ENCODE measurements at regions not wholly inside any gene's neighbourhood (a gene's known extent, or its start where the extent isn't known, plus 50 kb on each side); places are given as distances from the start of the nearest gene placed in this dataset.

DNA sequence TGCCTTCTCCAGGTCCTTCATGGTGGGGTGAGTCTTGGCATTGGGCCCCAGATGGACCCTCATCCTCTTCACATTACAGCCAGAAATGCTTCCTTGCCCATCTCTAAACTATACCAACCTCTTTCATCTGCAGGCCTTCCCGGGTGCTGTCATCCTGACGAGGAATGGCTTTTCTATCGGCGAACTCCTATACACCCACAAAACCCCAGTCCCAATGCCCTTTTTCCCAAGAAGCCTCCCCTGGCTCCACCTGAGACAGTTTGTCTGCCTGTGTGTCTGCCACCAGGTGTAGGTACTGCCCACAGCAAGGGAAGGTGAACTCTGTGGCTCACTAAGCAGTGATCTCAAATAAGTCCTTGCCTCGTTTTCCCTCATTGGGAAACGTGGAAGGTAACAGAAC is 55.3 kb downstream of the PTPRS start:
- no peaks in the 10 kb centered on the region for H3K9me3 ChIP-seq (ENCODE audit: low read length)
- POLR2A ChIA-PET, result no interaction called here
- H2AFZ ChIP-seq (ENCODE audit: low read length), result no peak overlapping the region
- no peak for ATAC-seq
- intact Hi-C loops (cut with micrococcal nuclease; ENCODE audit: unreplicated experiment), result no loop called here
- H3K4me2 ChIP-seq (ENCODE audit: low read depth, low read length), result no peak overlapping the region
- in situ Hi-C loops (cut with HindIII; ENCODE audit: extremely low pct_ligation_motif_present, low pct_unique_long_range_greater_than_20kb), result no loop called here
- no peak for FAIRE-seq
- H3K9ac ChIP-seq (ENCODE audit: insufficient read depth, low read depth, low read length), result no peak overlapping the region
- no peak for DNase-seq (ENCODE audit: low spot score)
- peaks cover 34% of the 10 kb centered on the region for H3K4me1 ChIP-seq (ENCODE audit: insufficient read depth, low read length)
- no peak overlapping the region for H3K4me3 ChIP-seq (replicated peaks in 1 of 3; ENCODE audit: insufficient read depth in 1 of 3, low read depth in 2 of 3, low read length in 3 of 3)
- peaks cover 14% of the 10 kb centered on the region; the same call in 1 of the 2 replicates for H4K20me1 ChIP-seq (ENCODE audit: insufficient read depth, low read length)
- 99% methylated on average over 6 of the region's 6 CpGs for WGBS (ENCODE audit: low lambda C conversion rate)
- H3K27me3 ChIP-seq (ENCODE audit: control insufficient read depth in 1 of 2, insufficient read depth in 2 of 2, low read length in 2 of 2), result no peaks in the 10 kb centered on the region
- no TSS peak for BruUV-seq (replicated peaks)
- CTCF ChIA-PET (ENCODE audit: low intra/inter-chr PET ratio, low total read pairs), result no interaction called here
- H3K27ac ChIP-seq (ENCODE audit: extremely low read length, insufficient read depth, low read length), result no peak overlapping the region
- H3K36me3 ChIP-seq (replicated peaks in 1 of 2; ENCODE audit: control insufficient read depth in 1 of 2, insufficient read depth in 2 of 2, low read length in 2 of 2), result peaks cover 12 to 25% of the 10 kb centered on the region in 2 experiments; a peak in 3 of 5 replicates
- H3K79me2 ChIP-seq (ENCODE audit: insufficient read depth, low read length), result peaks cover 2% of the 10 kb centered on the region
- no peak for TF ChIP-seq ZNF674 (CRISPR knock-in tag; IDR thresholded peaks at IDR 0.05; ENCODE audit: low read depth)
- TF ChIP-seq AHR (CRISPR knock-in tag; IDR thresholded peaks at IDR 0.05), result no peak
- no peak for TF ChIP-seq KMT2A (CRISPR knock-in tag; IDR thresholded peaks at IDR 0.05)
- TF ChIP-seq ZNF891 (CRISPR knock-in tag; IDR thresholded peaks at IDR 0.05), result no peak
- no peak for TF ChIP-seq FOXM1 (CRISPR knock-in tag; IDR thresholded peaks at IDR 0.05)
- no peak for TF ChIP-seq TAF1 (CRISPR knock-in tag; IDR thresholded peaks at IDR 0.05)
- TF ChIP-seq, protein P1, sequence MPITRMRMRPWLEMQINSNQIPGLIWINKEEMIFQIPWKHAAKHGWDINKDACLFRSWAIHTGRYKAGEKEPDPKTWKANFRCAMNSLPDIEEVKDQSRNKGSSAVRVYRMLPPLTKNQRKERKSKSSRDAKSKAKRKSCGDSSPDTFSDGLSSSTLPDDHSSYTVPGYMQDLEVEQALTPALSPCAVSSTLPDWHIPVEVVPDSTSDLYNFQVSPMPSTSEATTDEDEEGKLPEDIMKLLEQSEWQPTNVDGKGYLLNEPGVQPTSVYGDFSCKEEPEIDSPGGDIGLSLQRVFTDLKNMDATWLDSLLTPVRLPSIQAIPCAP (CRISPR knock-in tag; IDR thresholded peaks at IDR 0.05; ENCODE audit: low read depth), result no peak
- TF ChIP-seq, protein P2, sequence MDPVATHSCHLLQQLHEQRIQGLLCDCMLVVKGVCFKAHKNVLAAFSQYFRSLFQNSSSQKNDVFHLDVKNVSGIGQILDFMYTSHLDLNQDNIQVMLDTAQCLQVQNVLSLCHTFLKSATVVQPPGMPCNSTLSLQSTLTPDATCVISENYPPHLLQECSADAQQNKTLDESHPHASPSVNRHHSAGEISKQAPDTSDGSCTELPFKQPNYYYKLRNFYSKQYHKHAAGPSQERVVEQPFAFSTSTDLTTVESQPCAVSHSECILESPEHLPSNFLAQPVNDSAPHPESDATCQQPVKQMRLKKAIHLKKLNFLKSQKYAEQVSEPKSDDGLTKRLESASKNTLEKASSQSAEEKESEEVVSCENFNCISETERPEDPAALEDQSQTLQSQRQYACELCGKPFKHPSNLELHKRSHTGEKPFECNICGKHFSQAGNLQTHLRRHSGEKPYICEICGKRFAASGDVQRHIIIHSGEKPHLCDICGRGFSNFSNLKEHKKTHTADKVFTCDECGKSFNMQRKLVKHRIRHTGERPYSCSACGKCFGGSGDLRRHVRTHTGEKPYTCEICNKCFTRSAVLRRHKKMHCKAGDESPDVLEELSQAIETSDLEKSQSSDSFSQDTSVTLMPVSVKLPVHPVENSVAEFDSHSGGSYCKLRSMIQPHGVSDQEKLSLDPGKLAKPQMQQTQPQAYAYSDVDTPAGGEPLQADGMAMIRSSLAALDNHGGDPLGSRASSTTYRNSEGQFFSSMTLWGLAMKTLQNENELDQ (CRISPR knock-in tag; IDR thresholded peaks at IDR 0.05; ENCODE audit: borderline replicate concordance), result no peak
- TF ChIP-seq ZFP1 (CRISPR knock-in tag; IDR thresholded peaks at IDR 0.05), result no peak
- no peak for TF ChIP-seq KDM5A (IDR thresholded peaks at IDR 0.05; ENCODE audit: borderline replicate concordance, low read length)
- no peak for TF ChIP-seq NCOA2 (CRISPR knock-in tag; IDR thresholded peaks at IDR 0.05)
- no peak for TF ChIP-seq SALL2 (CRISPR knock-in tag; IDR thresholded peaks at IDR 0.05)
- TF ChIP-seq, protein P3, sequence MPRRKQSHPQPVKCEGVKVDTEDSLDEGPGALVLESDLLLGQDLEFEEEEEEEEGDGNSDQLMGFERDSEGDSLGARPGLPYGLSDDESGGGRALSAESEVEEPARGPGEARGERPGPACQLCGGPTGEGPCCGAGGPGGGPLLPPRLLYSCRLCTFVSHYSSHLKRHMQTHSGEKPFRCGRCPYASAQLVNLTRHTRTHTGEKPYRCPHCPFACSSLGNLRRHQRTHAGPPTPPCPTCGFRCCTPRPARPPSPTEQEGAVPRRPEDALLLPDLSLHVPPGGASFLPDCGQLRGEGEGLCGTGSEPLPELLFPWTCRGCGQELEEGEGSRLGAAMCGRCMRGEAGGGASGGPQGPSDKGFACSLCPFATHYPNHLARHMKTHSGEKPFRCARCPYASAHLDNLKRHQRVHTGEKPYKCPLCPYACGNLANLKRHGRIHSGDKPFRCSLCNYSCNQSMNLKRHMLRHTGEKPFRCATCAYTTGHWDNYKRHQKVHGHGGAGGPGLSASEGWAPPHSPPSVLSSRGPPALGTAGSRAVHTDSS (CRISPR knock-in tag; conservative IDR thresholded peaks at IDR 0.05), result no peak
- TF ChIP-seq, protein P4, sequence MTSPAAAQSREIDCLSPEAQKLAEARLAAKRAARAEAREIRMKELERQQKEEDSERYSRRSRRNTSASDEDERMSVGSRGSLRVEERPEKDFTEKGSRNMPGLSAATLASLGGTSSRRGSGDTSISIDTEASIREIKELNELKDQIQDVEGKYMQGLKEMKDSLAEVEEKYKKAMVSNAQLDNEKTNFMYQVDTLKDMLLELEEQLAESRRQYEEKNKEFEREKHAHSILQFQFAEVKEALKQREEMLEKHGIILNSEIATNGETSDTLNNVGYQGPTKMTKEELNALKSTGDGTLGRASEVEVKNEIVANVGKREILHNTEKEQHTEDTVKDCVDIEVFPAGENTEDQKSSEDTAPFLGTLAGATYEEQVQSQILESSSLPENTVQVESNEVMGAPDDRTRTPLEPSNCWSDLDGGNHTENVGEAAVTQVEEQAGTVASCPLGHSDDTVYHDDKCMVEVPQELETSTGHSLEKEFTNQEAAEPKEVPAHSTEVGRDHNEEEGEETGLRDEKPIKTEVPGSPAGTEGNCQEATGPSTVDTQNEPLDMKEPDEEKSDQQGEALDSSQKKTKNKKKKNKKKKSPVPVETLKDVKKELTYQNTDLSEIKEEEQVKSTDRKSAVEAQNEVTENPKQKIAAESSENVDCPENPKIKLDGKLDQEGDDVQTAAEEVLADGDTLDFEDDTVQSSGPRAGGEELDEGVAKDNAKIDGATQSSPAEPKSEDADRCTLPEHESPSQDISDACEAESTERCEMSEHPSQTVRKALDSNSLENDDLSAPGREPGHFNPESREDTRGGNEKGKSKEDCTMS (CRISPR knock-in tag; conservative IDR thresholded peaks at IDR 0.05), result no peak
- TF ChIP-seq, protein P5, sequence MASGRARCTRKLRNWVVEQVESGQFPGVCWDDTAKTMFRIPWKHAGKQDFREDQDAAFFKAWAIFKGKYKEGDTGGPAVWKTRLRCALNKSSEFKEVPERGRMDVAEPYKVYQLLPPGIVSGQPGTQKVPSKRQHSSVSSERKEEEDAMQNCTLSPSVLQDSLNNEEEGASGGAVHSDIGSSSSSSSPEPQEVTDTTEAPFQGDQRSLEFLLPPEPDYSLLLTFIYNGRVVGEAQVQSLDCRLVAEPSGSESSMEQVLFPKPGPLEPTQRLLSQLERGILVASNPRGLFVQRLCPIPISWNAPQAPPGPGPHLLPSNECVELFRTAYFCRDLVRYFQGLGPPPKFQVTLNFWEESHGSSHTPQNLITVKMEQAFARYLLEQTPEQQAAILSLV (CRISPR knock-in tag; IDR thresholded peaks at IDR 0.05; ENCODE audit: borderline replicate concordance), result no peak
- TF ChIP-seq, protein P6, sequence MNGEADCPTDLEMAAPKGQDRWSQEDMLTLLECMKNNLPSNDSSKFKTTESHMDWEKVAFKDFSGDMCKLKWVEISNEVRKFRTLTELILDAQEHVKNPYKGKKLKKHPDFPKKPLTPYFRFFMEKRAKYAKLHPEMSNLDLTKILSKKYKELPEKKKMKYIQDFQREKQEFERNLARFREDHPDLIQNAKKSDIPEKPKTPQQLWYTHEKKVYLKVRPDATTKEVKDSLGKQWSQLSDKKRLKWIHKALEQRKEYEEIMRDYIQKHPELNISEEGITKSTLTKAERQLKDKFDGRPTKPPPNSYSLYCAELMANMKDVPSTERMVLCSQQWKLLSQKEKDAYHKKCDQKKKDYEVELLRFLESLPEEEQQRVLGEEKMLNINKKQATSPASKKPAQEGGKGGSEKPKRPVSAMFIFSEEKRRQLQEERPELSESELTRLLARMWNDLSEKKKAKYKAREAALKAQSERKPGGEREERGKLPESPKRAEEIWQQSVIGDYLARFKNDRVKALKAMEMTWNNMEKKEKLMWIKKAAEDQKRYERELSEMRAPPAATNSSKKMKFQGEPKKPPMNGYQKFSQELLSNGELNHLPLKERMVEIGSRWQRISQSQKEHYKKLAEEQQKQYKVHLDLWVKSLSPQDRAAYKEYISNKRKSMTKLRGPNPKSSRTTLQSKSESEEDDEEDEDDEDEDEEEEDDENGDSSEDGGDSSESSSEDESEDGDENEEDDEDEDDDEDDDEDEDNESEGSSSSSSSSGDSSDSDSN (CRISPR knock-in tag; IDR thresholded peaks at IDR 0.05), result no peak

All from HepG2 (cell line).